HEK293 (cell line): ENCODE measurements at regions not wholly inside any gene's neighbourhood (a gene's known extent, or its start where the extent isn't known, plus 50 kb on each side); places are given as distances from the start of the nearest gene placed in this dataset.

Experiments used
- CTCF ChIA-PET: fragments of 350-600 bp; formaldehyde crosslinking; extraction: SDS; loops from one replicate; lab custom pipeline; 2021; ENCODE audit warnings: antibody characterized with exemption; lab: Yijun Ruan, JAX
- POLR2A ChIA-PET: fragments of 300-600 bp; formaldehyde crosslinking; extraction: SDS; loops from one replicate; lab custom pipeline; 2020; ENCODE audit warnings: antibody characterized with exemption, inconsistent platforms; lab: Yijun Ruan, JAX
- H3K27ac ChIP-seq: fragments of 200-500 bp; sonication (Bioruptor generic); 2 replicates; pipeline ENCODE4 v1.5.1; 2014; ENCODE audit warnings: low read depth, low read length, control low read depth, inconsistent platforms; ENCODE audit errors: extremely low read depth
- H3K36me3 ChIP-seq, 2 experiments: fragments of 200-500 bp in 1 of 2; sonication (Bioruptor generic) in 1 of 2; 1 replicate in 1 of 2; 2 replicates in 1 of 2; pipeline ENCODE4 v1.5.1; 2014 to 2017; ENCODE audit warnings: inconsistent platforms in 2 of 2, low read length in 2 of 2; ENCODE audit not compliant: control insufficient read depth in 2 of 2, insufficient read depth in 1 of 2
- H3K4me1 ChIP-seq: fragments of 200-500 bp; sonication (Bioruptor generic); 2 replicates; pipeline ENCODE4 v1.5.1; 2014; ENCODE audit warnings: mild to moderate bottlenecking, low read length, inconsistent platforms; ENCODE audit not compliant: control insufficient read depth, insufficient read depth
- H3K4me3 ChIP-seq: 2 replicates; pipeline ENCODE4 v1.5.1; 2011; ENCODE audit warnings: low read depth, mild to moderate bottlenecking, control low read depth, low read length, moderate library complexity
- H3K9me3 ChIP-seq: fragments of 200-500 bp; sonication (Bioruptor generic); 2 replicates; pipeline ENCODE4 v1.5.1; 2014; ENCODE audit warnings: low read depth, low read length, inconsistent platforms; ENCODE audit not compliant: control insufficient read depth, insufficient read depth
- INSM2 ChIP-seq: fragments of 450-650 bp; formaldehyde crosslinking; IDR thresholded peaks from 2 replicates; pipeline ENCODE4 v1.5.1; 2016; ENCODE audit warnings: missing biosample characterization, missing genetic modification characterization
- KLF16 ChIP-seq: fragments of 450-650 bp; formaldehyde crosslinking; IDR thresholded peaks from 2 replicates; pipeline ENCODE4 v1.5.1; 2017; ENCODE audit warnings: missing biosample characterization, missing genetic modification characterization
- OVOL3 ChIP-seq: fragments of 450-650 bp; formaldehyde crosslinking; IDR thresholded peaks from 2 replicates; pipeline ENCODE4 v1.5.1; 2016; ENCODE audit warnings: missing biosample characterization, missing genetic modification characterization
- SETDB1 ChIP-seq: IDR thresholded peaks from one replicate; pipeline ENCODE4 v1.6.1; 2017; ENCODE audit warnings: mild to moderate bottlenecking, low read length, moderate library complexity, mixed read lengths; ENCODE audit not compliant: insufficient read length
- TRIM28 ChIP-seq: IDR thresholded peaks from 2 replicates; pipeline ENCODE4 v1.6.1; 2011; ENCODE audit warnings: low read length, control low read depth, borderline replicate concordance
- ZNF114 ChIP-seq: fragments of 450-650 bp; formaldehyde crosslinking; IDR thresholded peaks from 2 replicates; pipeline ENCODE4 v1.5.0; 2017; ENCODE audit warnings: missing biosample characterization, missing genetic modification characterization
- ZNF133 ChIP-seq: fragments of 450-650 bp; formaldehyde crosslinking; IDR thresholded peaks from 2 replicates; pipeline ENCODE4 v1.5.1; 2016; ENCODE audit warnings: missing biosample characterization, missing genetic modification characterization
- ZNF18 ChIP-seq: fragments of 450-650 bp; formaldehyde crosslinking; IDR thresholded peaks from 2 replicates; pipeline ENCODE4 v1.5.1; 2016; ENCODE audit warnings: missing biosample characterization, missing genetic modification characterization
- ZNF24 ChIP-seq: fragments of 450-650 bp; formaldehyde crosslinking; IDR thresholded peaks from 2 replicates; pipeline ENCODE4 v1.5.1; 2016; ENCODE audit warnings: missing biosample characterization, missing genetic modification characterization
- ZNF416 ChIP-seq: fragments of 450-650 bp; formaldehyde crosslinking; IDR thresholded peaks from 2 replicates; pipeline ENCODE4 v1.5.1; 2016; ENCODE audit warnings: missing biosample characterization, missing genetic modification characterization
- ZNF518A ChIP-seq: fragments of 450-650 bp; formaldehyde crosslinking; conservative IDR thresholded peaks from 2 replicates; pipeline ENCODE4 v1.5.1; 2016; ENCODE audit warnings: low read depth, missing biosample characterization, missing genetic modification characterization
- ZNF544 ChIP-seq: fragments of 450-650 bp; formaldehyde crosslinking; IDR thresholded peaks from 2 replicates; pipeline ENCODE4 v1.5.0; 2017; ENCODE audit warnings: missing biosample characterization, missing genetic modification characterization
- ZNF549 ChIP-seq: fragments of 450-650 bp; IDR thresholded peaks from 2 replicates; pipeline ENCODE4 v1.5.1; 2018; ENCODE audit warnings: missing biosample characterization, missing genetic modification characterization, mild to moderate bottlenecking, inconsistent platforms, moderate library complexity
- ZNF558 ChIP-seq: fragments of 450-650 bp; formaldehyde crosslinking; IDR thresholded peaks from 2 replicates; pipeline ENCODE4 v1.5.1; 2016; ENCODE audit warnings: missing biosample characterization, missing genetic modification characterization
- ZNF585B ChIP-seq: fragments of 450-650 bp; formaldehyde crosslinking; IDR thresholded peaks from 2 replicates; pipeline ENCODE4 v1.5.1; 2016; ENCODE audit warnings: missing biosample characterization, missing genetic modification characterization
- ZNF600 ChIP-seq: fragments of 450-650 bp; formaldehyde crosslinking; IDR thresholded peaks from 2 replicates; pipeline ENCODE4 v1.5.1; 2016; ENCODE audit warnings: missing biosample characterization, missing genetic modification characterization
- ZNF623 ChIP-seq: fragments of 450-650 bp; formaldehyde crosslinking; IDR thresholded peaks from 2 replicates; pipeline ENCODE4 v1.5.1; 2016; ENCODE audit warnings: missing biosample characterization, missing genetic modification characterization
- ZNF654 ChIP-seq: fragments of 450-650 bp; formaldehyde crosslinking; IDR thresholded peaks from 2 replicates; pipeline ENCODE4 v1.5.1; 2016; ENCODE audit warnings: low read depth, missing biosample characterization, missing genetic modification characterization
- ZNF664 ChIP-seq: fragments of 450-650 bp; formaldehyde crosslinking; IDR thresholded peaks from 2 replicates; pipeline ENCODE4 v1.5.1; 2016; ENCODE audit warnings: missing biosample characterization, missing genetic modification characterization
- ZNF776 ChIP-seq: fragments of 450-650 bp; formaldehyde crosslinking; IDR thresholded peaks from 2 replicates; pipeline ENCODE4 v1.5.0; 2017; ENCODE audit warnings: missing biosample characterization, missing genetic modification characterization, borderline replicate concordance
- ZNF837 ChIP-seq: fragments of 450-650 bp; formaldehyde crosslinking; IDR thresholded peaks from 2 replicates; pipeline ENCODE4 v1.5.1; 2016; ENCODE audit warnings: missing biosample characterization, missing genetic modification characterization

GRCh38 chrX:128818690-128819089 lies 704.6 kb downstream of the SMARCA1 start (continued):
- TF ChIP-seq INSM2, result no peak

GRCh38 chrX:128816919-128817318 lies 706.4 kb downstream of the SMARCA1 start:
- Histone ChIP-seq H3K27ac (no peak overlapping the region), H3K9me3 (no peaks in the 10 kb centered on the region; the same call in 1 of the 2 replicates), H3K36me3 (no peaks in the 10 kb centered on the region), H3K4me1 (no peaks in the 10 kb centered on the region), H3K4me3 (no peak overlapping the region)
- POLR2A ChIA-PET, result no interaction called here
- CTCF ChIA-PET, result interaction anchor here (0.6 to 2.2 kb wide), 18 partner anchors 10 to 439 kb away, joined by 3 to 12 read pairs (median 4); no protein-coding TSS in a partner anchor
- TF ChIP-seq ZNF518A (tag by site-specific recombination) (no peak), ZNF114 (tag by site-specific recombination) (no peak), ZNF654 (no peak), ZNF776 (tag by site-specific recombination) (no peak), OVOL3 (no peak), ZNF133 (no peak), ZNF18 (tag by site-specific recombination) (no peak), ZNF664 (no peak), ZNF623 (no peak), ZNF837 (tag by site-specific recombination) (no peak), ZNF549 (tag by site-specific recombination) (no peak), ZNF600 (no peak), ZNF558 (tag by site-specific recombination) (no peak), ZNF24 (tag by site-specific recombination) (no peak), SETDB1 (no peak), KLF16 (tag by site-specific recombination) (no peak)

GRCh38 chrX:128807367-128807766 lies 715.9 kb downstream of the SMARCA1 start:
- H3K4me3 ChIP-seq, result no peak overlapping the region
- CTCF ChIA-PET, result interaction anchor here (1.9 kb wide), 1 partner anchor 10 kb away, joined by 6 read pairs; no protein-coding TSS in a partner anchor
- H3K36me3 ChIP-seq, result no peaks in the 10 kb centered on the region
- TF ChIP-seq ZNF837 (tag by site-specific recombination) (no peak), TRIM28 (peak; percentile 89; the same call in 1 of the 2 replicates), ZNF585B (tag by site-specific recombination) (peak; percentile 50), ZNF544 (tag by site-specific recombination) (no peak), ZNF416 (tag by site-specific recombination) (no peak), SETDB1 (peak; percentile 34)
- H3K27ac ChIP-seq, result no peak overlapping the region
- peaks cover 2% of the 10 kb centered on the region; the same call in 1 of the 2 replicates for H3K9me3 ChIP-seq
- H3K4me1 ChIP-seq, result no peaks in the 10 kb centered on the region
- POLR2A ChIA-PET, result no interaction called here
